ENCODE measurements at regions not wholly inside any gene's neighbourhood (a gene's known extent, or its start where the extent isn't known, plus 50 kb on each side); places are given as distances from the start of the nearest gene placed in this dataset.
"Not testable (repeated sequence)": the region's sequence is repeated elsewhere in the genome, so short reads cannot be mapped to it uniquely, and the experiment has no call there.

- Histone ChIP-seq H3K27ac (ENCODE audit: low read length) (no peak overlapping the region), H3K4me3 (ENCODE audit: low read length) (no peak overlapping the region), H3K4me1 (ENCODE audit: control insufficient read depth, insufficient read depth, low read length) (peaks cover 37% of the 10 kb centered on the region), H3K27me3 (ENCODE audit: control insufficient read depth, insufficient read depth, low read length) (no peaks in the 10 kb centered on the region), H3K36me3 (ENCODE audit: control insufficient read depth, insufficient read depth, low read length) (no peaks in the 10 kb centered on the region), H3K9me3 (ENCODE audit: control insufficient read depth, low read depth, low read length) (no peaks in the 10 kb centered on the region)
- DNase-seq: peak in 1 of 2 donors; percentile 64
- no CpG with 5 or more reads among the region's 8 CpGs for WGBS (ENCODE audit: insufficient coverage, low lambda C conversion rate)
Measured at GRCh38 chr20:50359607-50360217, 150.5 kb upstream of the PTPN1 start.

- DNase-seq: peak; percentile 53 to 82
- WGBS (ENCODE audit: insufficient coverage, low lambda C conversion rate): no CpG with 5 or more reads among the region's 8 CpGs
- Histone ChIP-seq H3K27me3 (ENCODE audit: control insufficient read depth, insufficient read depth, low read length) (no peaks in the 10 kb centered on the region), H3K4me1 (ENCODE audit: control insufficient read depth, insufficient read depth, low read length) (peaks cover 33% of the 10 kb centered on the region), H3K27ac (ENCODE audit: low read length) (peak overlapping the region; percentile 5), H3K9me3 (ENCODE audit: control insufficient read depth, low read depth, low read length) (no peaks in the 10 kb centered on the region), H3K36me3 (ENCODE audit: control insufficient read depth, insufficient read depth, low read length) (no peaks in the 10 kb centered on the region), H3K4me3 (ENCODE audit: low read length) (no peak overlapping the region)
Measured at GRCh38 chr20:50360218-50360672, 149.9 kb upstream of the PTPN1 start.

DNA sequence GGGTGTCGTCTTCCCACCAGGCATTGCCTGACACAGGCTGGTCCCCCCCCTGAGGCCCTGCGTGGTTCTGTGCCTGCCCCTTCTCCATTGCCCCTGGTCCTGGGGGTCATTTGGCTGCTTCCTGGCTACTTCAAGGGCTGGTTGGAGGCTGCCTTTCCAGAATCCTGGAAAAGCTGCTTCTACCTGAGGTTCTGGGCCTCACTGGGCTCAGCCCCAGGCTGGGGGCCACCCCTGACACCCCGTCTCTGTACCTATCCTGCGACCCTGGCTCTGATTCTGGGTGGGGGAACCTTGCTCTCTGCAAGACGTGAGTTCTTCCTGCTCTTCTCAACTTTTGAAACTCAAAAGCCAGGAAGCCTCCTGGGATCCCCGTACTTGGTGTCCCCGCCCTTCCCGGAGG is 149.3 kb upstream of the PTPN1 start:
- peaks cover 29% of the 10 kb centered on the region for H3K4me1 ChIP-seq (ENCODE audit: control insufficient read depth, insufficient read depth, low read length)
- no CpG with 5 or more reads among the region's 8 CpGs for WGBS (ENCODE audit: insufficient coverage, low lambda C conversion rate)
- H3K27me3 ChIP-seq (ENCODE audit: control insufficient read depth, insufficient read depth, low read length): no peaks in the 10 kb centered on the region
- no peak overlapping the region for H3K27ac ChIP-seq (ENCODE audit: low read length)
- no peak overlapping the region for H3K4me3 ChIP-seq (ENCODE audit: low read length)
- DNase-seq: no peak
- no peaks in the 10 kb centered on the region for H3K9me3 ChIP-seq (ENCODE audit: control insufficient read depth, low read depth, low read length)
- no peaks in the 10 kb centered on the region for H3K36me3 ChIP-seq (ENCODE audit: control insufficient read depth, insufficient read depth, low read length)

GRCh38 chr20:50362177-50362576 is 148.0 kb upstream of the PTPN1 start:
- H3K27ac ChIP-seq (ENCODE audit: low read length); H3K36me3 ChIP-seq (ENCODE audit: control insufficient read depth, insufficient read depth, low read length); H3K9me3 ChIP-seq (ENCODE audit: control insufficient read depth, low read depth, low read length); H3K27me3 ChIP-seq (ENCODE audit: control insufficient read depth, insufficient read depth, low read length); H3K4me3 ChIP-seq (ENCODE audit: low read length); DNase-seq: not testable (repeated sequence)
- H3K4me1 ChIP-seq (ENCODE audit: control insufficient read depth, insufficient read depth, low read length): peaks cover 34% of the 10 kb centered on the region
- no CpG with 5 or more reads among the region's 6 CpGs for WGBS (ENCODE audit: insufficient coverage, low lambda C conversion rate)

DNA sequence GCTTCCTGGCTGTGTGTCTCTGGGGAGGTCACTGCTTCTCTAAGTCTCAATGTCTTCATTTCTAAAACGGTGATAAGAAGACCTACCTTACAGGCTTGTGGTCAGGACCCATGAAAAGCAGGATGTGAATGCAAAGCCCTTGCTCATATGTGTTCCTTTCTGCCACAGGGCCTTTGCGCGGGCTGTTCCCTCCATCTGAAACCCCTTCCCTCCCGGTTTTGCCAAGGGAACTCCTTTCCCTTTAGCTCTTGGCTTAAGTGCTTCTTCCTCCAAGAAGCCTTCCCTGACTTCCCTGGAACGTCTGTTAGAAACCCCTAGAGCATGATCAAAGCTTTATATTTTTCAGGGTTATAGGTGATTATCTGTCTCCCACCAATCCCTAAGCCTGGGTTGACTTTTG is 147.2 kb upstream of the PTPN1 start:
- Histone ChIP-seq H3K27me3 (ENCODE audit: control insufficient read depth, insufficient read depth, low read length) (no peaks in the 10 kb centered on the region), H3K36me3 (ENCODE audit: control insufficient read depth, insufficient read depth, low read length) (no peaks in the 10 kb centered on the region), H3K27ac (ENCODE audit: low read length) (no peak overlapping the region), H3K4me1 (ENCODE audit: control insufficient read depth, insufficient read depth, low read length) (peaks cover 42% of the 10 kb centered on the region), H3K9me3 (ENCODE audit: control insufficient read depth, low read depth, low read length) (peaks cover 4% of the 10 kb centered on the region), H3K4me3 (ENCODE audit: low read length) (no peak overlapping the region)
- WGBS (ENCODE audit: insufficient coverage, low lambda C conversion rate): no CpG with 5 or more reads among the region's 5 CpGs
- DNase-seq: no peak

DNA sequence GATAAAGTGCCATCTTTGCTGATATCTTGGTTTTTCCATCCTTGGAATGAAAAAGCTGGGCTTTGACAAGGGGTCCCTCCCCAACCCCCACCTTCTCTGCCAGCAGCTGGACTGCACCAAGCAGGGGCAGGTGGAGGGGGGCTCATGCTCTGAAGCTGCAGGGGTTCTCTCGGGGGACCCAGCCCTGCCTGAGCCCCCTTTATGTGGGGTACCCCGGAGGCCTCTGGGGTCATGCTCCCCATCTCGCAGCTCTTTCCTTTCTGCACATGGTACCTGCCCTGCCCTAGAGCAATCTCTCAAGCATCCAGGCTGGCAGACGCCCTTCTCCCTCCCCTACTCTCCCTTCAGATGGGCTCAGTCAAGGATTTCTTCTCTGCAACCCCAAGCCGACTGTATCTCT is 146.7 kb upstream of the PTPN1 start:
- Histone ChIP-seq H3K36me3 (ENCODE audit: control insufficient read depth, insufficient read depth, low read length) (no peaks in the 10 kb centered on the region), H3K27ac (ENCODE audit: low read length) (no peak overlapping the region), H3K4me3 (ENCODE audit: low read length) (no peak overlapping the region), H3K27me3 (ENCODE audit: control insufficient read depth, insufficient read depth, low read length) (no peaks in the 10 kb centered on the region), H3K9me3 (ENCODE audit: control insufficient read depth, low read depth, low read length) (peaks cover 4% of the 10 kb centered on the region), H3K4me1 (ENCODE audit: control insufficient read depth, insufficient read depth, low read length) (peaks cover 47% of the 10 kb centered on the region)
- DNase-seq: no peak
- WGBS (ENCODE audit: insufficient coverage, low lambda C conversion rate): 60% methylated on average over 1 of the region's 5 CpGs

GRCh38 chr20:50364542-50364941 is 145.6 kb upstream of the PTPN1 start:
- no peak for DNase-seq
- Histone ChIP-seq H3K4me3 (ENCODE audit: low read length) (no peak overlapping the region), H3K36me3 (ENCODE audit: control insufficient read depth, insufficient read depth, low read length) (no peaks in the 10 kb centered on the region), H3K9me3 (ENCODE audit: control insufficient read depth, low read depth, low read length) (peaks cover 4% of the 10 kb centered on the region), H3K27me3 (ENCODE audit: control insufficient read depth, insufficient read depth, low read length) (no peaks in the 10 kb centered on the region), H3K27ac (ENCODE audit: low read length) (no peak overlapping the region), H3K4me1 (ENCODE audit: control insufficient read depth, insufficient read depth, low read length) (peaks cover 54% of the 10 kb centered on the region)
- WGBS (ENCODE audit: insufficient coverage, low lambda C conversion rate): 76% methylated on average over 4 of the region's 6 CpGs

GRCh38 chr20:50366270-50367103 is 143.7 kb upstream of the PTPN1 start:
- Histone ChIP-seq H3K4me3 (ENCODE audit: low read length) (no peak overlapping the region), H3K27me3 (ENCODE audit: control insufficient read depth, insufficient read depth, low read length) (no peaks in the 10 kb centered on the region), H3K27ac (ENCODE audit: low read length) (peak overlapping the region; percentile 90), H3K4me1 (ENCODE audit: control insufficient read depth, insufficient read depth, low read length) (peaks cover 45% of the 10 kb centered on the region), H3K9me3 (ENCODE audit: control insufficient read depth, low read depth, low read length) (peaks cover 4% of the 10 kb centered on the region), H3K36me3 (ENCODE audit: control insufficient read depth, insufficient read depth, low read length) (no peaks in the 10 kb centered on the region)
- DNase-seq: peak; percentile 95 to 98
- 100% methylated on average over 1 of the region's 7 CpGs for WGBS (ENCODE audit: insufficient coverage, low lambda C conversion rate)

DNA sequence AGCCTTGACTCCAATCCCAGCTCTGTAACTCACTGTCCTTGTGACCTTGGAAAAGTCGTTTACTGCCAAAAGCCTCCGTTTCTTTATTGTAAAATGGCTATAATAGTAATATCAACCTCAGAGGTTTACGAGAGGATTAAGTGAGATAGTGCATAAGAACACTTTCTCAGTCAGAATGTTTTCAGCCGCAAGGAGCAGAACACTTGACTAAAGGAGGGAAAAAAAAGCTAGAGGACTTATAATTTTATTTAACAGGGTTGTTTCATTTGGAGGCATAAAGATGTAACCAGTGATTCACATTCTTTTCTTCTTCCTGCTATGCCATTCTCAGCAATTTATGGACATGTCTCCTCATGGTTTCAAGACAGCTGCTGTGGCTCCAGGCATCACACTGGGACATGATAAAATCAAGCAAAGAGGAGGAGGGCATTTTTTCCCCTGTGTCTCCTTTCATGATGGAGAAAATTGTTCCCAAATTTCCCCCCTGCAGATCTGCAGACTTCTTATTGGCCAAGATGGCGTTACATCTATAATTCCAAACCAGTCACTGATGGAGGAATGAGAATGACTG is 143.0 kb upstream of the PTPN1 start:
- Histone ChIP-seq H3K36me3 (ENCODE audit: control insufficient read depth, insufficient read depth, low read length) (no peaks in the 10 kb centered on the region), H3K4me1 (ENCODE audit: control insufficient read depth, insufficient read depth, low read length) (peaks cover 44% of the 10 kb centered on the region), H3K27me3 (ENCODE audit: control insufficient read depth, insufficient read depth, low read length) (no peaks in the 10 kb centered on the region), H3K9me3 (ENCODE audit: control insufficient read depth, low read depth, low read length) (peaks cover 4% of the 10 kb centered on the region), H3K27ac (ENCODE audit: low read length) (peak overlapping the region; percentile 90), H3K4me3 (ENCODE audit: low read length) (no peak overlapping the region)
- no peak for DNase-seq
- WGBS (ENCODE audit: insufficient coverage, low lambda C conversion rate): 13% methylated on average over 1 of the region's 5 CpGs

DNA sequence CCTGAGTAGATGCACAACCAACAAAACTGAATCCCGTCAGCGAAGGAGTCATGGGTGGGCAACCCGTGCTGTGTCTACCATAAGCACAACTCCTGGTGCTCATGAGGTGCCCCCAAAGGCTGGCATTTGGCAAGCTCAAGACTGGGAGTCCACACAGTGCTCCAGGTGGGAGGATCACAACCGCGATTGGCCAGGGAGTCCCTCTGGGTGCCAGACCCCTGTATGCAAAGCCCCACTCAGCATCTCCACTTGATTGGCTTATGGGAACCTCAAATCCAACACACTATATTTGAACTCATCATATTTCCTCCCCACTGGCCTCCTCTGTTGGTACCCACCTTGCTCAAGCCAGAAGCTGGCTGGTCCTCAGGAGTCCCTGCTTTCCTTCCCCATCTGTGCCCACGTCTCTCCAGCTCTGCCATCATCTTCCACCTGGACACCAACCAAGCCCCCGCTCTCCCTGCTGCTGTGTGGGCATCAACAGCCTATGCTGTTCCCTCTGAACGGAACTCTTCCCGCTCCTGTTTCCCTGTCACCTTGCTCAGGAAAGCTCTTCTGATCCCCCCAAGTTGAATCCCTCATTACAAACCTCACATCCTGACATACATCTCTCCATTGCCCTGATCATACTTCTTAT is 142.3 kb upstream of the PTPN1 start:
- WGBS (ENCODE audit: insufficient coverage, low lambda C conversion rate): 100% methylated on average over 1 of the region's 9 CpGs
- peak overlapping the region; percentile 90 for H3K27ac ChIP-seq (ENCODE audit: low read length)
- no peak for DNase-seq
- no peak overlapping the region for H3K4me3 ChIP-seq (ENCODE audit: low read length)
- no peaks in the 10 kb centered on the region for H3K27me3 ChIP-seq (ENCODE audit: control insufficient read depth, insufficient read depth, low read length)
- no peaks in the 10 kb centered on the region for H3K36me3 ChIP-seq (ENCODE audit: control insufficient read depth, insufficient read depth, low read length)
- peaks cover 4% of the 10 kb centered on the region for H3K9me3 ChIP-seq (ENCODE audit: control insufficient read depth, low read depth, low read length)
- H3K4me1 ChIP-seq (ENCODE audit: control insufficient read depth, insufficient read depth, low read length): peaks cover 50% of the 10 kb centered on the region

Data from large intestine (tissue), 3 donors.